HepG2 (cell line): ENCODE measurements at regions not wholly inside any gene's neighbourhood (a gene's known extent, or its start where the extent isn't known, plus 50 kb on each side); places are given as distances from the start of the nearest gene placed in this dataset.

ENCODE experiments used
- ATAC-seq: fragments of 200-7000 bp; cut with Tn5 transposase; 3 replicates; pipeline ENCODE4 v1.9.1; 2020; ENCODE audit warnings: mild to moderate bottlenecking, moderate library complexity
- BruUV-seq: library from RNA; stranded (reverse); fragments of 400-500 nt; replicated peaks from 2 replicates; lab custom pipeline; 2021; lab: Mats Ljungman, UMichigan
- CTCF ChIA-PET: fragments of 300-600 bp; formaldehyde crosslinking; extraction: SDS; loops from one replicate; lab custom pipeline; 2021; ENCODE audit warnings: low total read pairs, inconsistent platforms, low intra/inter-chr PET ratio; lab: Yijun Ruan, JAX
- POLR2A ChIA-PET: fragments of 350-600 bp; sonication (Branson Sonifier 250); formaldehyde crosslinking; loops from one replicate; lab custom pipeline; 2020; ENCODE audit warnings: antibody characterized with exemption, inconsistent platforms; lab: Yijun Ruan, JAX
- DNase-seq: peaks from one replicate; pipeline ENCODE4 v3.0.0-alpha.2; 2015; ENCODE audit warnings: low spot score
- FAIRE-seq: peaks from 3 replicates; lab custom pipeline; 2011; peaks lifted over from hg19 to GRCh38; lab: Jason Lieb, UNC
- H2AFZ ChIP-seq: one replicate; pipeline ENCODE4 v1.6.1; 2011; ENCODE audit warnings: low read length, inconsistent platforms
- H3K27ac ChIP-seq: fragments of 300-600 bp; 3 replicates; pipeline ENCODE4 v1.8.0; 2011; ENCODE audit warnings: mixed run types, mild to moderate bottlenecking, mixed read lengths, low read length, inconsistent platforms; ENCODE audit not compliant: insufficient read depth; ENCODE audit errors: extremely low read length
- H3K27me3 ChIP-seq, 2 experiments: fragments of 200-600 bp in 1 of 2; 2 replicates in 1 of 2; 3 replicates in 1 of 2; pipeline versions ENCODE4 v1.6.0 to v1.8.0; 2011; ENCODE audit warnings: low read length in 2 of 2, mild to moderate bottlenecking in 2 of 2, moderate library complexity in 2 of 2, inconsistent platforms in 1 of 2; ENCODE audit not compliant: insufficient read depth in 2 of 2, control insufficient read depth in 1 of 2
- H3K36me3 ChIP-seq, 2 experiments: fragments of 200-600 bp in 1 of 2; replicated peaks in 1 of 2; 2 replicates in 1 of 2; 3 replicates in 1 of 2; pipeline versions ENCODE4 v1.5.1 to v1.8.0; 2011; ENCODE audit warnings: low read length in 2 of 2, inconsistent platforms in 1 of 2; ENCODE audit not compliant: insufficient read depth in 2 of 2, control insufficient read depth in 1 of 2
- H3K4me1 ChIP-seq: 2 replicates; pipeline ENCODE4 v1.5.1; 2012; ENCODE audit warnings: low read length, inconsistent platforms; ENCODE audit not compliant: insufficient read depth
- H3K4me2 ChIP-seq: 2 replicates; pipeline ENCODE4 v1.6.0; 2011; ENCODE audit warnings: low read depth, low read length, inconsistent platforms
- H3K4me3 ChIP-seq, 3 experiments: fragments of 200-600 bp in 1 of 3; sonication (generic), shearing (Covaris generic) in 1 of 3; replicated peaks in 1 of 3; 2 replicates each; pipeline ENCODE4 v1.5.1; 2011 to 2016; ENCODE audit warnings: low read length in 3 of 3, inconsistent platforms in 2 of 3, low read depth in 2 of 3, mild to moderate bottlenecking in 2 of 3, control low read depth in 1 of 3, mixed read lengths in 1 of 3; ENCODE audit not compliant: insufficient read depth in 1 of 3
- H3K79me2 ChIP-seq: one replicate; pipeline ENCODE4 v1.6.1; 2011; ENCODE audit warnings: low read length, inconsistent platforms; ENCODE audit not compliant: insufficient read depth
- H3K9ac ChIP-seq: 2 replicates; pipeline ENCODE4 v1.6.0; 2011; ENCODE audit warnings: mild to moderate bottlenecking, low read depth, low read length, inconsistent platforms; ENCODE audit not compliant: insufficient read depth
- H3K9me3 ChIP-seq: 2 replicates; pipeline ENCODE4 v1.5.1; 2012; ENCODE audit warnings: mild to moderate bottlenecking, low read length
- H4K20me1 ChIP-seq: 2 replicates; pipeline ENCODE4 v1.6.0; 2011; ENCODE audit warnings: inconsistent platforms, mild to moderate bottlenecking, low read length, moderate library complexity; ENCODE audit not compliant: insufficient read depth
- CCDC6 ChIP-seq: sonication (generic); formaldehyde crosslinking; IDR thresholded peaks from 2 replicates; pipeline ENCODE4 v1.8.1; 2022; ENCODE audit warnings: mild to moderate bottlenecking, missing genetic modification reagents, moderate library complexity
- KLF12 ChIP-seq: sonication (generic); formaldehyde crosslinking; IDR thresholded peaks from 2 replicates; pipeline ENCODE4 v1.4.0; 2020; ENCODE audit warnings: missing genetic modification reagents, borderline replicate concordance
- NR2C2 ChIP-seq: sonication (generic); formaldehyde crosslinking; IDR thresholded peaks from 2 replicates; pipeline ENCODE4 v1.4.0; 2020; ENCODE audit warnings: missing genetic modification reagents, mild to moderate bottlenecking, moderate library complexity, borderline replicate concordance
- ZBTB42 ChIP-seq: sonication (generic); formaldehyde crosslinking; IDR thresholded peaks from 2 replicates; pipeline ENCODE4 v1.5.0; 2020; ENCODE audit warnings: mild to moderate bottlenecking, missing genetic modification reagents
- WGBS: methylation state at CpG from one replicate; pipeline ENCODE4 v1.1.6; 2017; ENCODE audit warnings: low lambda C conversion rate; 5-methylcytosine and 5-hydroxymethylcytosine counted together
- in situ Hi-C: cut with HindIII; loops from 2 replicates; pipeline ENCODE4 v1.10.0; 2017; ENCODE audit warnings: low pct_unique_long_range_greater_than_20kb; ENCODE audit not compliant: extremely low pct_ligation_motif_present
- intact Hi-C: fragments of 100-400 bp; cut with micrococcal nuclease; formaldehyde crosslinking; loops from one replicate; pipeline ENCODE4 v1.10.0; 2022; ENCODE audit not compliant: unreplicated experiment
- TF ChIP-seq, protein P1 (sequence below): IDR thresholded peaks from 2 replicates; pipeline ENCODE4 v1.6.1; 2016; ENCODE audit warnings: low read depth, missing genetic modification reagents, missing compliant biosample characterization
- TF ChIP-seq, protein P2 (sequence below): sonication (generic); formaldehyde crosslinking; IDR thresholded peaks from 2 replicates; pipeline ENCODE4 v1.5.1; 2020; ENCODE audit warnings: missing genetic modification reagents, mild to moderate bottlenecking, borderline replicate concordance
- TF ChIP-seq, protein P3 (sequence below): sonication (generic); formaldehyde crosslinking; conservative IDR thresholded peaks from 2 replicates; pipeline ENCODE4 v1.4.0; 2020; ENCODE audit warnings: missing genetic modification reagents

DNA sequence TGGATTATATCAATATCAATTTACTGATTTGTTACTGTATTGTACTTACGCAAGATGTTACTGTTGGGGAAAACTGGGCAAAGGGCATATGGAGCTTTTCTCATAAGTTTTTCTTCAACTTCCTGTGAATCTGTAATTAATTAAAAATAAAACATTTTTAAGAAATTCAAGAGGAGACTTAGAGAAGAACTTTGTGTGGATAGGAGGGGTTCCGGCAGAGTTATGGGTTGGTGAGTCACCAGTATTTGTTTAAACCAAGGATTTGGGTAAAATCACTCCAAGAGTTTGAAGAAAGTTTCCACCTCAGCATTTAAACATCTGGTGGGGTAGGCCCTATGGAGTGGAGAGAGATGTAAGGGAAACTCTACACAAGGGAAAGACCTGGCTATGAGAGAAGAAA is 379.6 kb downstream of the TSHZ3 start (continued):
- TF ChIP-seq, protein P1, sequence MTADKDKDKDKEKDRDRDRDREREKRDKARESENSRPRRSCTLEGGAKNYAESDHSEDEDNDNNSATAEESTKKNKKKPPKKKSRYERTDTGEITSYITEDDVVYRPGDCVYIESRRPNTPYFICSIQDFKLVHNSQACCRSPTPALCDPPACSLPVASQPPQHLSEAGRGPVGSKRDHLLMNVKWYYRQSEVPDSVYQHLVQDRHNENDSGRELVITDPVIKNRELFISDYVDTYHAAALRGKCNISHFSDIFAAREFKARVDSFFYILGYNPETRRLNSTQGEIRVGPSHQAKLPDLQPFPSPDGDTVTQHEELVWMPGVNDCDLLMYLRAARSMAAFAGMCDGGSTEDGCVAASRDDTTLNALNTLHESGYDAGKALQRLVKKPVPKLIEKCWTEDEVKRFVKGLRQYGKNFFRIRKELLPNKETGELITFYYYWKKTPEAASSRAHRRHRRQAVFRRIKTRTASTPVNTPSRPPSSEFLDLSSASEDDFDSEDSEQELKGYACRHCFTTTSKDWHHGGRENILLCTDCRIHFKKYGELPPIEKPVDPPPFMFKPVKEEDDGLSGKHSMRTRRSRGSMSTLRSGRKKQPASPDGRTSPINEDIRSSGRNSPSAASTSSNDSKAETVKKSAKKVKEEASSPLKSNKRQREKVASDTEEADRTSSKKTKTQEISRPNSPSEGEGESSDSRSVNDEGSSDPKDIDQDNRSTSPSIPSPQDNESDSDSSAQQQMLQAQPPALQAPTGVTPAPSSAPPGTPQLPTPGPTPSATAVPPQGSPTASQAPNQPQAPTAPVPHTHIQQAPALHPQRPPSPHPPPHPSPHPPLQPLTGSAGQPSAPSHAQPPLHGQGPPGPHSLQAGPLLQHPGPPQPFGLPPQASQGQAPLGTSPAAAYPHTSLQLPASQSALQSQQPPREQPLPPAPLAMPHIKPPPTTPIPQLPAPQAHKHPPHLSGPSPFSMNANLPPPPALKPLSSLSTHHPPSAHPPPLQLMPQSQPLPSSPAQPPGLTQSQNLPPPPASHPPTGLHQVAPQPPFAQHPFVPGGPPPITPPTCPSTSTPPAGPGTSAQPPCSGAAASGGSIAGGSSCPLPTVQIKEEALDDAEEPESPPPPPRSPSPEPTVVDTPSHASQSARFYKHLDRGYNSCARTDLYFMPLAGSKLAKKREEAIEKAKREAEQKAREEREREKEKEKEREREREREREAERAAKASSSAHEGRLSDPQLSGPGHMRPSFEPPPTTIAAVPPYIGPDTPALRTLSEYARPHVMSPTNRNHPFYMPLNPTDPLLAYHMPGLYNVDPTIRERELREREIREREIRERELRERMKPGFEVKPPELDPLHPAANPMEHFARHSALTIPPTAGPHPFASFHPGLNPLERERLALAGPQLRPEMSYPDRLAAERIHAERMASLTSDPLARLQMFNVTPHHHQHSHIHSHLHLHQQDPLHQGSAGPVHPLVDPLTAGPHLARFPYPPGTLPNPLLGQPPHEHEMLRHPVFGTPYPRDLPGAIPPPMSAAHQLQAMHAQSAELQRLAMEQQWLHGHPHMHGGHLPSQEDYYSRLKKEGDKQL (CRISPR knock-in tag): no peak

DNA sequence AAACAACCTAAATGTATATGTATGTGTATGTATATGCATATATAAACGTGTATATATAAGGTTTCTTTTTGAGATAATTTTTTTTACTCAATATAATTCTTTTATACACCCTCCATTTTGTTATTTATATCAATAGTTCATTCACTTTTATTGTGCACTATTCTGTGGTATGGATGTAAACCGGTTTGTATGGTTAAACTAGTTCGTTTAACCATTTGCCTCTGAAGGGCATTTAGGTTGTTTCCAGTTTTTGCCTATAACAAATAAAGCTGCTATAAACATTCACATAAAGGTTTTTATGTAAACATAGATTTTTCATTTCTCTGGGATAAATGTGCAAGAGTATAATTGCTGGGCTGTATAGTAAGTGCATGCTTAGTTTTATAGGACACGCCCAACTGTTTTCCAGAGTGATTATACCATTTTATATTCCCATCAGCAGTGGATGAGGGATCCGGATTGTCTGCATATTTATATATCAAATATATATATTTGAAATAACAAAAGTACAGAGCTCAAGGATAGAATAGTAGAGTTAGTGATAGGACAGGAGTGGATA is 380.3 kb downstream of the TSHZ3 start:
- in situ Hi-C loops: no loop called here
- no peak overlapping the region for H3K27ac ChIP-seq
- H3K9me3 ChIP-seq: peaks cover 84% of the 10 kb centered on the region
- WGBS: 0% methylated on average over 5 of the region's 5 CpGs
- ChIA-PET CTCF (no interaction called here), POLR2A (no interaction called here)
- no peak overlapping the region for H2AFZ ChIP-seq
- no peaks in the 10 kb centered on the region for H3K79me2 ChIP-seq
- no peaks in the 10 kb centered on the region for H4K20me1 ChIP-seq
- no peaks in the 10 kb centered on the region; a peak in 1 of 5 replicates for H3K27me3 ChIP-seq
- no peaks in the 10 kb centered on the region for H3K4me1 ChIP-seq
- DNase-seq (no peak), FAIRE-seq (no peak), ATAC-seq (no peak)
- intact Hi-C loops: no loop called here
- H3K4me3 ChIP-seq: no peak overlapping the region
- no peak overlapping the region for H3K9ac ChIP-seq
- no peaks in the 10 kb centered on the region for H3K36me3 ChIP-seq
- no TSS peak for BruUV-seq
- no peak for TF ChIP-seq CCDC6 (CRISPR knock-in tag)
- no peak for TF ChIP-seq ZBTB42
- TF ChIP-seq, protein P2, sequence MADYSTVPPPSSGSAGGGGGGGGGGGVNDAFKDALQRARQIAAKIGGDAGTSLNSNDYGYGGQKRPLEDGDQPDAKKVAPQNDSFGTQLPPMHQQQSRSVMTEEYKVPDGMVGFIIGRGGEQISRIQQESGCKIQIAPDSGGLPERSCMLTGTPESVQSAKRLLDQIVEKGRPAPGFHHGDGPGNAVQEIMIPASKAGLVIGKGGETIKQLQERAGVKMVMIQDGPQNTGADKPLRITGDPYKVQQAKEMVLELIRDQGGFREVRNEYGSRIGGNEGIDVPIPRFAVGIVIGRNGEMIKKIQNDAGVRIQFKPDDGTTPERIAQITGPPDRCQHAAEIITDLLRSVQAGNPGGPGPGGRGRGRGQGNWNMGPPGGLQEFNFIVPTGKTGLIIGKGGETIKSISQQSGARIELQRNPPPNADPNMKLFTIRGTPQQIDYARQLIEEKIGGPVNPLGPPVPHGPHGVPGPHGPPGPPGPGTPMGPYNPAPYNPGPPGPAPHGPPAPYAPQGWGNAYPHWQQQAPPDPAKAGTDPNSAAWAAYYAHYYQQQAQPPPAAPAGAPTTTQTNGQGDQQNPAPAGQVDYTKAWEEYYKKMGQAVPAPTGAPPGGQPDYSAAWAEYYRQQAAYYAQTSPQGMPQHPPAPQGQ (CRISPR knock-in tag): no peak
- TF ChIP-seq, protein P3, sequence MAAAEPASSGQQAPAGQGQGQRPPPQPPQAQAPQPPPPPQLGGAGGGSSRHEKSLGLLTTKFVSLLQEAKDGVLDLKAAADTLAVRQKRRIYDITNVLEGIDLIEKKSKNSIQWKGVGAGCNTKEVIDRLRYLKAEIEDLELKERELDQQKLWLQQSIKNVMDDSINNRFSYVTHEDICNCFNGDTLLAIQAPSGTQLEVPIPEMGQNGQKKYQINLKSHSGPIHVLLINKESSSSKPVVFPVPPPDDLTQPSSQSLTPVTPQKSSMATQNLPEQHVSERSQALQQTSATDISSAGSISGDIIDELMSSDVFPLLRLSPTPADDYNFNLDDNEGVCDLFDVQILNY (CRISPR knock-in tag): no peak
- TF ChIP-seq NR2C2 (CRISPR knock-in tag): no peak
- no peak for TF ChIP-seq KLF12 (CRISPR knock-in tag)
- H3K4me2 ChIP-seq: no peak overlapping the region
